Liver (tissue), 8 donors: ENCODE measurements at regions not wholly inside any gene's neighbourhood (a gene's known extent, or its start where the extent isn't known, plus 50 kb on each side); places are given as distances from the start of the nearest gene placed in this dataset.

Experiments used
- DNase-seq: peaks from one replicate; pipeline ENCODE4 v3.0.0-alpha.2; 2017; ENCODE audit warnings: low spot score
- H3K27ac ChIP-seq, 2 donors: one replicate each; pipeline ENCODE4 v1.7.0; 2013; ENCODE audit warnings: inconsistent platforms in 2 of 2, low read length in 2 of 2, control low read depth in 1 of 2, low read depth in 1 of 2, mild to moderate bottlenecking in 1 of 2
- H3K27me3 ChIP-seq, 4 donors: one replicate each; pipeline versions ENCODE4 v1.6.1 to v1.7.0; 2013; ENCODE audit warnings: low read length in 3 of 4, inconsistent platforms in 1 of 4, mild to moderate bottlenecking in 1 of 4, moderate library complexity in 1 of 4; ENCODE audit not compliant: control insufficient read depth in 4 of 4, insufficient read depth in 4 of 4
- H3K36me3 ChIP-seq, 4 donors: one replicate each; pipeline versions ENCODE4 v1.6.1 to v1.7.0; 2013; ENCODE audit warnings: low read length in 3 of 4, mild to moderate bottlenecking in 3 of 4, low read depth in 1 of 4, moderate library complexity in 1 of 4; ENCODE audit not compliant: control insufficient read depth in 4 of 4, insufficient read depth in 3 of 4
- H3K4me1 ChIP-seq, 4 donors: one replicate each; pipeline versions ENCODE4 v1.6.1 to v1.7.0; 2013; ENCODE audit warnings: low read length in 3 of 4, mild to moderate bottlenecking in 3 of 4, moderate library complexity in 1 of 4; ENCODE audit not compliant: control insufficient read depth in 4 of 4, insufficient read depth in 4 of 4
- H3K4me3 ChIP-seq, 3 donors: one replicate each; pipeline versions ENCODE4 v1.6.1 to v1.7.0; 2013; ENCODE audit warnings: low read length in 3 of 3, control low read depth in 1 of 3, low read depth in 1 of 3, mild to moderate bottlenecking in 1 of 3
- H3K9ac ChIP-seq, 2 donors: one replicate each; pipeline ENCODE4 v1.7.0; 2013; ENCODE audit warnings: low read length in 2 of 2, mild to moderate bottlenecking in 2 of 2, moderate library complexity in 2 of 2, control low read depth in 1 of 2, low read depth in 1 of 2
- H3K9me3 ChIP-seq, 4 donors: one replicate each; pipeline versions ENCODE4 v1.6.1 to v1.7.0; 2013; ENCODE audit warnings: low read length in 3 of 4; ENCODE audit not compliant: control insufficient read depth in 4 of 4
- CTCF ChIP-seq: fragments of 150-350 bp; IDR thresholded peaks from 2 replicates; pipeline ENCODE4 v1.5.1; 2017; ENCODE audit warnings: improper control_type of control experiment, low read depth, low read length; ENCODE audit not compliant: missing input control
- FOXA2 ChIP-seq: IDR thresholded peaks from 2 replicates; pipeline ENCODE4 v1.6.1; 2016; ENCODE audit warnings: antibody characterized with exemption
- HNF4A ChIP-seq, 2 donors: conservative IDR thresholded peaks; 2 replicates each; pipeline ENCODE4 v1.6.1; 2016; ENCODE audit warnings: antibody characterized with exemption in 2 of 2, mild to moderate bottlenecking in 2 of 2
- HNF4G ChIP-seq: IDR thresholded peaks from 2 replicates; pipeline ENCODE4 v1.6.1; 2016; ENCODE audit warnings: antibody characterized with exemption
- JUND ChIP-seq, 2 donors: IDR thresholded peaks; 2 replicates each; pipeline ENCODE4 v1.6.1; 2016; ENCODE audit warnings: antibody characterized with exemption in 2 of 2
- MAX ChIP-seq: IDR thresholded peaks from 2 replicates; pipeline ENCODE4 v1.6.1; 2016; ENCODE audit warnings: antibody characterized with exemption
- RAD21 ChIP-seq, 2 donors: IDR thresholded peaks; 2 replicates each; pipeline ENCODE4 v1.6.1; 2016; ENCODE audit warnings: antibody characterized with exemption in 2 of 2, mild to moderate bottlenecking in 2 of 2
- REST ChIP-seq: IDR thresholded peaks from 2 replicates; pipeline ENCODE4 v1.6.1; 2016; ENCODE audit warnings: antibody characterized with exemption, mild to moderate bottlenecking
- RXRA ChIP-seq, 2 donors: IDR thresholded peaks; 2 replicates each; pipeline ENCODE4 v1.6.1; 2017 to 2018; ENCODE audit warnings: antibody characterized with exemption in 2 of 2, mild to moderate bottlenecking in 1 of 2
- SP1 ChIP-seq: IDR thresholded peaks from 2 replicates; pipeline ENCODE4 v1.6.1; 2018; ENCODE audit warnings: antibody characterized with exemption, mild to moderate bottlenecking
- YY1 ChIP-seq: IDR thresholded peaks from 2 replicates; pipeline ENCODE4 v1.6.1; 2016; ENCODE audit warnings: antibody characterized with exemption, mild to moderate bottlenecking
- ZBTB33 ChIP-seq: IDR thresholded peaks from 2 replicates; pipeline ENCODE4 v1.6.1; 2016; ENCODE audit warnings: antibody characterized with exemption
- WGBS: extraction: QIAGEN DNeasy Blood & Tissue Kit; methylation state at CpG from one replicate; pipeline ENCODE4 v1.1.7; 2013; 5-methylcytosine and 5-hydroxymethylcytosine counted together
- donor health status: healthy.
- donor health status: healthy.
- donor health status: healthy.
- donor health status: healthy.
- donor health status: healthy.

GRCh38 chr12:93149229-93149628 lies 220.1 kb upstream of the EEA1 start:
- no peak for DNase-seq
- no peak for TF ChIP-seq FOXA2
- H3K27ac ChIP-seq = peak overlapping the region in 1 of 2 donors; percentile 10
- WGBS = 93% methylated on average over 2 of the region's 2 CpGs
- H3K36me3 ChIP-seq = no peaks in the 10 kb centered on the region
- no peaks in the 10 kb centered on the region for H3K27me3 ChIP-seq
- H3K9me3 ChIP-seq = no peaks in the 10 kb centered on the region
- no peak overlapping the region for H3K4me3 ChIP-seq
- no peak overlapping the region for H3K9ac ChIP-seq
- peaks cover 0 to 15% (median 5%) of the 10 kb centered on the region in 4 donors for H3K4me1 ChIP-seq

- Histone ChIP-seq H3K9ac (peak overlapping the region in 1 of 2 donors; percentile 19), H3K4me1 (peaks cover 2 to 28% (median 21%) of the 10 kb centered on the region in 4 donors), H3K9me3 (no peaks in the 10 kb centered on the region), H3K27ac (peak overlapping the region; percentile 65 to 67), H3K36me3 (no peaks in the 10 kb centered on the region), H3K4me3 (peak overlapping the region in 1 of 3 donors; percentile 8), H3K27me3 (no peaks in the 10 kb centered on the region)
- TF ChIP-seq RAD21 (IDR thresholded peaks at IDR 0.05) = peak; percentile 13 to 17
- TF ChIP-seq REST = peak; percentile 37
- TF ChIP-seq YY1 = peak; percentile 75
- TF ChIP-seq HNF4A (conservative IDR thresholded peaks at IDR 0.05) = peak; percentile 79 to 85
- peak; percentile 29 for TF ChIP-seq HNF4G
- TF ChIP-seq RXRA (IDR thresholded peaks at IDR 0.05) = peak in 1 of 2 donors; percentile 38
- no peak for TF ChIP-seq ZBTB33
- TF ChIP-seq JUND (IDR thresholded peaks at IDR 0.05) = no peak
- TF ChIP-seq SP1 = peak; percentile 70
- no peak for DNase-seq
- WGBS = 29% methylated on average over 5 of the region's 5 CpGs
These were observed 222.1 kb upstream of the EEA1 start for GRCh38 chr12:93151079-93151762.

GRCh38 chr12:93152617-93153016 lies 223.5 kb upstream of the EEA1 start:
- DNase-seq = no peak
- Histone ChIP-seq H3K27me3 (no peaks in the 10 kb centered on the region), H3K4me3 (no peak overlapping the region), H3K9ac (no peak overlapping the region), H3K27ac (no peak overlapping the region), H3K4me1 (peaks cover 2 to 30% (median 22%) of the 10 kb centered on the region in 4 donors), H3K36me3 (no peaks in the 10 kb centered on the region), H3K9me3 (no peaks in the 10 kb centered on the region)
- WGBS = 75% methylated on average over 2 of the region's 2 CpGs
- TF ChIP-seq ZBTB33 (no peak), FOXA2 (no peak), MAX (no peak), YY1 (no peak), RAD21 (IDR thresholded peaks at IDR 0.05) (no peak), RXRA (IDR thresholded peaks at IDR 0.05) (no peak), CTCF (no peak), HNF4A (conservative IDR thresholded peaks at IDR 0.05) (no peak), SP1 (no peak), REST (no peak)
